ENCODE measurements at regions not wholly inside any gene's neighbourhood (a gene's known extent, or its start where the extent isn't known, plus 50 kb on each side); places are given as distances from the start of the nearest gene placed in this dataset.

- no peak for TF ChIP-seq CTCF (IDR thresholded peaks at IDR 0.05; ENCODE audit: poor library complexity, severe bottlenecking)
- TF ChIP-seq SMC3 (conservative IDR thresholded peaks at IDR 0.05; ENCODE audit: poor library complexity), result no peak
- TF ChIP-seq EZH2 (IDR thresholded peaks at IDR 0.05; ENCODE audit: borderline replicate concordance, insufficient read depth, low read length, poor library complexity, severe bottlenecking), result no peak
- TF ChIP-seq POLR2AphosphoS5 (IDR thresholded peaks at IDR 0.05), result no peak
These were observed 61.7 kb downstream of the NPS start for GRCh38 chr10:127610816-127611215.

All from neural cell (in vitro differentiated cells).